ENCODE measurements at regions not wholly inside any gene's neighbourhood (a gene's known extent, or its start where the extent isn't known, plus 50 kb on each side); places are given as distances from the start of the nearest gene placed in this dataset.

DNA sequence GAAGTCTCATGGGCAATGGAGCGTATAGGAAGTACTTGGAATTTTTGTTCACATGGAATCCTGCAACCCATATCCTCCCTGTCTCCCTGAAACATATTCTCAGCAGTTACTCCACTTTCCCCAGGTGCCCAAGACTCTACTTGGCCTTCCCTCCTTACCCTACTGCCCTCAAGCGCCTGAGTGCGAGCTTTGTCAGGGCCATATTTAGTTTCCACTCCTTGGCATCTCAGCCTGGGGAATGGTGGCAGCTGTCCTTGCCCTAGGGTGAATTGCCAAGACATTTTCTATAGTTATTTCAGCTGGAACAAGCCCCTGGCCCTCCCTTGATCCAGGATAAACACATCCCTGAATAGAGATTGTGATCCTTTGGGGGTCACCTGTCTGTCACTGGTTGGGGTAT, 569.3 kb upstream of the LRFN5 start:
- TF ChIP-seq, protein P1, sequence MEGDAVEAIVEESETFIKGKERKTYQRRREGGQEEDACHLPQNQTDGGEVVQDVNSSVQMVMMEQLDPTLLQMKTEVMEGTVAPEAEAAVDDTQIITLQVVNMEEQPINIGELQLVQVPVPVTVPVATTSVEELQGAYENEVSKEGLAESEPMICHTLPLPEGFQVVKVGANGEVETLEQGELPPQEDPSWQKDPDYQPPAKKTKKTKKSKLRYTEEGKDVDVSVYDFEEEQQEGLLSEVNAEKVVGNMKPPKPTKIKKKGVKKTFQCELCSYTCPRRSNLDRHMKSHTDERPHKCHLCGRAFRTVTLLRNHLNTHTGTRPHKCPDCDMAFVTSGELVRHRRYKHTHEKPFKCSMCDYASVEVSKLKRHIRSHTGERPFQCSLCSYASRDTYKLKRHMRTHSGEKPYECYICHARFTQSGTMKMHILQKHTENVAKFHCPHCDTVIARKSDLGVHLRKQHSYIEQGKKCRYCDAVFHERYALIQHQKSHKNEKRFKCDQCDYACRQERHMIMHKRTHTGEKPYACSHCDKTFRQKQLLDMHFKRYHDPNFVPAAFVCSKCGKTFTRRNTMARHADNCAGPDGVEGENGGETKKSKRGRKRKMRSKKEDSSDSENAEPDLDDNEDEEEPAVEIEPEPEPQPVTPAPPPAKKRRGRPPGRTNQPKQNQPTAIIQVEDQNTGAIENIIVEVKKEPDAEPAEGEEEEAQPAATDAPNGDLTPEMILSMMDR (IDR thresholded peaks at IDR 0.05), result no peak
- TF ChIP-seq POLR2A (IDR thresholded peaks at IDR 0.05) (no peak), POLR2AphosphoS5 (IDR thresholded peaks at IDR 0.05; ENCODE audit: insufficient read depth in 1 of 2, low read depth in 1 of 2) (no peak)
